GM12801 (cell line): ENCODE measurements at regions not wholly inside any gene's neighbourhood (a gene's known extent, or its start where the extent isn't known, plus 50 kb on each side); places are given as distances from the start of the nearest gene placed in this dataset.

Experiments used
- CTCF ChIP-seq: IDR thresholded peaks from one replicate; pipeline ENCODE4 v1.5.1; 2011; ENCODE audit warnings: control low read depth; ENCODE audit not compliant: insufficient read length; ENCODE audit errors: extremely low read depth

DNA sequence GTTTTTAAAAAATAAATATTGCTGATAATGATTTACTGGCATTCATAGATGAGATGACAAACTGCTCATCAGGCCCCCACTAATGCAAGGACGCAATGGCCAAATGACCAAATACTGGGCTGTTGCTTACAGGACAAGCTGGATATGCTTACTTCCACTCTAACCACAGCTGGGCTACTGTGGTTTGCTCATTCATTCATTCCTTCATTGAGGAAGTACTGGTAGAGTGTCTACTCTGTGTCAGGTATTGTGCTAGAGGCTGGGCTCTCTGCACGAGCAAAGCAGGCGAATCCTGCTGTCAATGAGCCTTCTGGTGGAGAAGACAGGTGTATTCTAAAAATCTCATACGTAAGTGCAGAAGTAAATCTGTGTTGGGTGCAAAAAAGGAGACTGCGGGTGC, 113.3 kb upstream of the SLC38A2 start:
- TF ChIP-seq CTCF, result no peak

GRCh38 chr12:46484396-46485061, 112.0 kb upstream of the SLC38A2 start:
- no peak for TF ChIP-seq CTCF

DNA sequence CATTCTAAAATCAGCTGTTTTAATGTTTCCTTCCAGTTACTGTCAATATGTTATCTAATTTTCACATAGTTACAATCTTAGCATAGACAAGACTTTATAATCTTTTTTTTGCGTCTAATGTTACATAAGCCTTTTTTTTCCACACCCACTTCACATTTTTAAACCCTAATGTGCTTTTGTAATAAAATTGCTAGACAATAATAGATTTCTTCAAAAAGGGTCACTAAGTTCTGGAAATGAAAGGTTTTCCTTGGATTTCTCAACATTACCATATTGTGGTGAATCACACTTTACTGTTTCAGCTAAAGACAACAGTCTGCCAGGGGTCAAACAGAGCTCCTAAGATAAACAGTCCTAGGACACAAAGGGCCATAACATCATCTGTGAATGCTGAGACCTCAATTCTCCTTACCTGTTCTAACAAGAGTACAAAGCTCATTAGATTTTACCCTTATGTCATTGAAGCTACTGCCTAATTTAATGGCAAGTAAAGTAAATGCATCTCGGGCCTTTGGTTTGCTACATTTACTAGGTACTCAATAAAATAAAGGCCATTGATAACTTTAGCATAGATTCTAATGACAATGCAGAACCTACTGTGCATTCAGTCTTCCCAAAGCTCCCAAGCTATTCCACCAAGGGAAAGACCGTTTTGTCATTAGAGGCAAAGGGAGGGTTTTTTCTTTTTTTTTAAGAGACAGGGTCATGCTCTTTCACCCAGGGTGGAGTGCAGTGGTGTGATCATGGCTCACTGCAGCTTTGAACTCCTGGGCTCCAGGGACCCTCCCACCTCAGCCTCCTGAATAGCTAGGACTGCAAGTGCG, 111.2 kb upstream of the SLC38A2 start:
- no peak for TF ChIP-seq CTCF

- TF ChIP-seq CTCF, result no peak
These were observed 108.2 kb upstream of the SLC38A2 start for GRCh38 chr12:46480724-46481123.

DNA sequence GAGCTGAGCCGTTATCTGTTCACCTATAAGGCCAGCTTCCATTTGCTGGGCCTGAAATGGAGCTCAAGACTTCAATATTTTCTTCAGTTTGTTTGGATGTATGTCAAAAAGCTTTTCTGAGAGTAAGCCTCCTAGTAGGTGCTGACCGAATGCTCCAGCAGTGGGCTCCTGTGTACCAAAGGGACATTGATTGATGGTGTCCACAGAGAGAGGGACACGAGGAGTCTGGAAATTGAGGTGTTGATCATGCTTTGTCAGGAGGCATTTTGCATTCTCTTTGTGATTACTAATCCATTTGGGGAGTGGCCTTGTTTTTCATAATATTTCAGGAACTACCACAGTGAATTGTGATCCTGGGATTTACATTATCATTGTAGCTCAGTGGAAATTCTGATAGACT, 107.7 kb upstream of the SLC38A2 start:
- TF ChIP-seq CTCF, result no peak

DNA sequence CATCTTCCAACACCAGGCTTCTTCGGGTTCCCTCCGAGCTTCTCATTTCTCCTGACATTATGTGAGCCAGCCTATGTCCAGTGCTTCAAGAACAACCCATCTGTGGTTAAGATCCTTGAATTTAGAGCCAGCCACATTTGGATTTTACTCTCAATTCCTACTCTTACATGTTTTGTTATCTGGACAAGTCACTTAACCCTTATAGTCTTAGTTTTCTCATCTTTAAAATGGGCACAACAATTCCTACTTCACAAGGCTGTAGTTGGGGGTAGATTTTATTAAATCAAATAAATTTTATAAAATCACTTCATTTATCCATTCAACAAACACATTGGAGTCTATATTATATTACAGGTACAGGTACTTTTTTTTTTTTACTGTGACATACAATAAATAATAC, 105.5 kb upstream of the SLC38A2 start:
- no peak for TF ChIP-seq CTCF

DNA sequence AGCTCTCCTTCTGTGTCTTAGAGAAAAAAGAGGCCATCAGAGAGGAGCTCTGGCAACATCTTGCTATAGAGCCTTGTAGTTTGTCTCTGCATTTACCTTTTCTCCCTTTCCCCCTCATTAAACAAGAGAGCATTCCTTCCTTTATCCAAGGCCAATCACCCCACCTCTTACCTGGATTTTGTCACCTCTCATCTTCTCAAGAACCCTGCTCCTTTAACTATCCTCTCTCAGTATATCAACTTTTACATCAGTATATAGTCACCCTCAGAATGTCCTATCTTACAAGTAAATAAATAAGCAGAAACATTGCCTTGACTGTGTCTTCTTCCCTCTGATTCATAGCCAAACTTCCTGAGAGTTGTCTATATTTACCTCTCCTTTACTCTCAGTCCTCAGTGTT, 105.0 kb upstream of the SLC38A2 start:
- TF ChIP-seq CTCF, result no peak
